Stimulated activated CD8-positive, alpha-beta memory T cell treated with anti-CD3 and anti-CD28 coated beads, Interleukin-12 subunit alpha, Interleukin-12 subunit beta, amount 100 ng/mL, for 1 hour (primary cell): ENCODE measurements at regions not wholly inside any gene's neighbourhood (a gene's known extent, or its start where the extent isn't known, plus 50 kb on each side); places are given as distances from the start of the nearest gene placed in this dataset.

ENCODE experiments used
- DNase-seq: peaks from one replicate; pipeline ENCODE4 v3.0.0-alpha.2; 2020; ENCODE audit warnings: low read depth

GRCh38 chr10:42973411-42973810, 103.5 kb upstream of the RET start:
- DNase-seq, result no peak

- DNase-seq, result no peak
Measured at GRCh38 chr10:42973870-42974692, 102.8 kb upstream of the RET start.

- no peak for DNase-seq
Measured at GRCh38 chr10:42974693-42975002, 102.2 kb upstream of the RET start.

- no peak for DNase-seq
Measured at GRCh38 chr10:42975005-42975493, 101.8 kb upstream of the RET start.

GRCh38 chr10:42975558-42976340, 101.1 kb upstream of the RET start:
- DNase-seq, result no peak

GRCh38 chr10:42976351-42977031, 100.4 kb upstream of the RET start:
- no peak for DNase-seq

- no peak for DNase-seq
Measured at GRCh38 chr10:42977032-42977416, 99.8 kb upstream of the RET start.

- DNase-seq, result no peak
Measured at GRCh38 chr10:42979181-42979580, 97.7 kb upstream of the RET start.

- DNase-seq, result no peak
Measured at GRCh38 chr10:42979721-42980467, 97.0 kb upstream of the RET start.

- no peak for DNase-seq
Measured at GRCh38 chr10:42980553-42981357, 96.1 kb upstream of the RET start.

- no peak for DNase-seq
Measured at GRCh38 chr10:42981358-42982236, 95.3 kb upstream of the RET start.

GRCh38 chr10:42982891-42983506, 93.9 kb upstream of the RET start:
- no peak for DNase-seq

GRCh38 chr10:42983591-42983990, 93.3 kb upstream of the RET start:
- DNase-seq, result no peak

- DNase-seq, result no peak
Measured at GRCh38 chr10:42984035-42984610, 92.7 kb upstream of the RET start.

GRCh38 chr10:42984761-42985325, 92.0 kb upstream of the RET start:
- DNase-seq, result no peak

GRCh38 chr10:42985436-42986316, 91.2 kb upstream of the RET start:
- no peak for DNase-seq

- no peak for DNase-seq
Measured at GRCh38 chr10:42986633-42987032, 90.2 kb upstream of the RET start.

GRCh38 chr10:42987121-42987541, 89.7 kb upstream of the RET start:
- DNase-seq, result no peak
